PC-3 (cell line): ENCODE measurements at regions not wholly inside any gene's neighbourhood (a gene's known extent, or its start where the extent isn't known, plus 50 kb on each side); places are given as distances from the start of the nearest gene placed in this dataset.
A peak's percentile ranks its signal among the peaks of the same experiment; 100 is the strongest.

Experiments used
- ATAC-seq: fragments of 200-7000 bp; cut with Tn5 transposase; 2 replicates; pipeline ENCODE4 v1.9.1; 2020; ENCODE audit warnings: mild to moderate bottlenecking, moderate library complexity
- BruUV-seq: library from RNA; stranded (reverse); fragments of 400-500 nt; replicated peaks from 2 replicates; lab custom pipeline; 2021; lab: Mats Ljungman, UMichigan
- CTCF ChIA-PET: fragments of 300-600 bp; sonication (Branson Sonifier 250); formaldehyde crosslinking; loops from one replicate; lab custom pipeline; 2022; ENCODE audit warnings: antibody characterized with exemption; lab: Charles Lee
- POLR2A ChIA-PET: fragments of 300-600 bp; sonication (Branson Sonifier 250); formaldehyde crosslinking; loops from one replicate; lab custom pipeline; 2022; ENCODE audit warnings: antibody characterized with exemption; ENCODE audit not compliant: unreplicated experiment; lab: Charles Lee
- DNase-seq: peaks from one replicate; pipeline ENCODE4 v3.0.0-alpha.2; 2015
- H2AFZ ChIP-seq: fragments of 300-600 bp; sonication (generic); 2 replicates; pipeline ENCODE4 v1.6.0; 2016; ENCODE audit warnings: antibody characterized with exemption, low read length
- H3F3A ChIP-seq: fragments of 300-600 bp; sonication (generic); one replicate; pipeline ENCODE4 v1.6.0; 2017; ENCODE audit warnings: antibody characterized with exemption, low read length, control low read depth, mild to moderate bottlenecking; ENCODE audit not compliant: unreplicated experiment
- H3K27ac ChIP-seq: fragments of 300-600 bp; sonication (generic); 2 replicates; pipeline ENCODE4 v1.5.1; 2016; ENCODE audit warnings: mild to moderate bottlenecking, low read length
- H3K27me3 ChIP-seq: fragments of 300-600 bp; sonication (generic); 2 replicates; pipeline ENCODE4 v1.6.1; 2016; ENCODE audit warnings: low read length, mixed read lengths
- H3K36me3 ChIP-seq: fragments of 300-600 bp; sonication (generic); 2 replicates; pipeline ENCODE4 v1.6.1; 2016; ENCODE audit warnings: low read depth, mixed run types, low read length, mixed read lengths
- H3K4me1 ChIP-seq: fragments of 300-600 bp; sonication (generic); 2 replicates; pipeline ENCODE4 v1.5.1; 2016; ENCODE audit warnings: low read length; ENCODE audit not compliant: insufficient read depth
- H3K4me2 ChIP-seq: fragments of 300-600 bp; sonication (generic); 2 replicates; pipeline ENCODE4 v1.6.0; 2016; ENCODE audit warnings: low read length
- H3K4me3 ChIP-seq: fragments of 300-600 bp; sonication (generic); 2 replicates; pipeline ENCODE4 v1.5.1; 2016; ENCODE audit warnings: mild to moderate bottlenecking, low read length, mixed read lengths
- H3K79me2 ChIP-seq: fragments of 300-600 bp; sonication (generic); 2 replicates; pipeline ENCODE4 v1.6.1; 2017; ENCODE audit warnings: low read length, mixed read lengths
- H3K9ac ChIP-seq: fragments of 300-600 bp; sonication (generic); 2 replicates; pipeline ENCODE4 v1.6.0; 2016; ENCODE audit warnings: mild to moderate bottlenecking, low read length
- H3K9me2 ChIP-seq: fragments of 300-600 bp; sonication (generic); replicated peaks from 2 replicates; pipeline ENCODE4 v1.6.1; 2016; ENCODE audit warnings: mixed run types, low read length, mixed read lengths
- H3K9me3 ChIP-seq: fragments of 300-600 bp; sonication (generic); 2 replicates; pipeline ENCODE4 v1.6.1; 2016; ENCODE audit warnings: low read length, mixed read lengths
- H4K20me1 ChIP-seq: fragments of 300-600 bp; sonication (generic); 2 replicates; pipeline ENCODE4 v1.6.1; 2016; ENCODE audit warnings: low read length, mixed read lengths
- CTCF ChIP-seq: fragments of 300-600 bp; sonication (generic); conservative IDR thresholded peaks from 2 replicates; pipeline ENCODE4 v1.5.1; 2017; ENCODE audit warnings: antibody characterized with exemption, low read depth, mild to moderate bottlenecking, low read length
- EZH2 ChIP-seq: fragments of 300-600 bp; sonication (generic); IDR thresholded peaks from one replicate; pipeline ENCODE4 v1.6.1; 2017; ENCODE audit warnings: antibody characterized with exemption, mild to moderate bottlenecking, low read length; ENCODE audit not compliant: unreplicated experiment
- EZH2phosphoT487 ChIP-seq: fragments of 300-600 bp; sonication (generic); IDR thresholded peaks from 2 replicates; pipeline ENCODE4 v1.6.1; 2018; ENCODE audit warnings: mild to moderate bottlenecking, antibody characterized with exemption, low read length, borderline replicate concordance
- intact Hi-C: fragments of 100-400 bp; cut with micrococcal nuclease; formaldehyde crosslinking; loops from 2 replicates; pipeline ENCODE4 v1.9.0; 2023

GRCh38 chr3:87044846-87045245, 53.9 kb upstream of the VGLL3 start:
- DNase-seq, result no peak
- intact Hi-C loops, result loop anchor here (1.0 kb wide), 1 partner anchor 37 kb away; no protein-coding TSS in a partner anchor
- Histone ChIP-seq H3K4me2 (no peak overlapping the region), H3K4me3 (no peak overlapping the region), H3F3A (no peaks in the 10 kb centered on the region), H3K27me3 (no peaks in the 10 kb centered on the region), H3K27ac (no peak overlapping the region), H3K36me3 (no peaks in the 10 kb centered on the region), H3K9me2 (no peaks in the 10 kb centered on the region), H3K4me1 (peaks cover 19% of the 10 kb centered on the region), H3K79me2 (no peaks in the 10 kb centered on the region), H4K20me1 (no peaks in the 10 kb centered on the region), H3K9me3 (no peaks in the 10 kb centered on the region), H2AFZ (no peak overlapping the region), H3K9ac (no peak overlapping the region)
- no TSS peak for BruUV-seq
- CTCF ChIA-PET, result no interaction called here
- POLR2A ChIA-PET, result no interaction called here
- no peak for ATAC-seq
- TF ChIP-seq EZH2 (no peak), CTCF (no peak), EZH2phosphoT487 (no peak)

GRCh38 chr3:87044409-87044808, 53.5 kb upstream of the VGLL3 start:
- TF ChIP-seq CTCF (no peak), EZH2 (no peak), EZH2phosphoT487 (no peak)
- H3K79me2 ChIP-seq, result no peaks in the 10 kb centered on the region
- ATAC-seq (no peak), DNase-seq (no peak)
- CTCF ChIA-PET, result no interaction called here
- no peak overlapping the region for H2AFZ ChIP-seq
- peaks cover 19% of the 10 kb centered on the region for H3K4me1 ChIP-seq
- H3K27me3 ChIP-seq, result no peaks in the 10 kb centered on the region
- BruUV-seq, result no TSS peak
- no peaks in the 10 kb centered on the region for H3F3A ChIP-seq
- no peak overlapping the region for H3K9ac ChIP-seq
- H4K20me1 ChIP-seq, result no peaks in the 10 kb centered on the region
- no peaks in the 10 kb centered on the region for H3K9me3 ChIP-seq
- H3K36me3 ChIP-seq, result no peaks in the 10 kb centered on the region
- H3K27ac ChIP-seq, result no peak overlapping the region
- H3K4me2 ChIP-seq, result no peak overlapping the region
- intact Hi-C loops, result no loop called here
- POLR2A ChIA-PET, result no interaction called here
- H3K4me3 ChIP-seq, result no peak overlapping the region
- no peaks in the 10 kb centered on the region for H3K9me2 ChIP-seq

GRCh38 chr3:87041191-87041590, 50.2 kb upstream of the VGLL3 start:
- Histone ChIP-seq H3K27ac (no peak overlapping the region), H3K4me3 (no peak overlapping the region), H3K4me1 (peaks cover 13% of the 10 kb centered on the region), H3K79me2 (no peaks in the 10 kb centered on the region), H3K4me2 (no peak overlapping the region), H3F3A (no peaks in the 10 kb centered on the region), H2AFZ (no peak overlapping the region), H3K9ac (no peak overlapping the region), H3K36me3 (no peaks in the 10 kb centered on the region), H4K20me1 (no peaks in the 10 kb centered on the region), H3K9me3 (no peaks in the 10 kb centered on the region), H3K27me3 (no peaks in the 10 kb centered on the region), H3K9me2 (no peaks in the 10 kb centered on the region)
- no peak for TF ChIP-seq EZH2
- TF ChIP-seq CTCF, result peak; percentile 50; the same call in 1 of the 2 replicates
- POLR2A ChIA-PET, result no interaction called here
- intact Hi-C loops, result loop anchor here (1.0 to 2.0 kb wide), 2 partner anchors 41 to 128 kb away; no protein-coding TSS in a partner anchor
- CTCF ChIA-PET, result no interaction called here
- no TSS peak for BruUV-seq
- peak; percentile 48 for DNase-seq
- ATAC-seq, result peak; percentile 59
